HG03064 (cell line): ENCODE measurements at regions not wholly inside any gene's neighbourhood (a gene's known extent, or its start where the extent isn't known, plus 50 kb on each side); places are given as distances from the start of the nearest gene placed in this dataset.
"Not testable (repeated sequence)": the region's sequence is repeated elsewhere in the genome, so short reads cannot be mapped to it uniquely, and the experiment has no call there.

Experiments used
- ATAC-seq: cut with Tn5 transposase; IDR thresholded peaks from one replicate; pipeline ENCODE4 v1.9.1; 2021; ENCODE audit warnings: low read depth; ENCODE audit not compliant: unreplicated experiment

GRCh38 chr3:27632431-27633223 lies 89.5 kb downstream of the EOMES start:
- peak; percentile 80 for ATAC-seq

- ATAC-seq, result no peak
These were observed 91.2 kb downstream of the EOMES start for GRCh38 chr3:27630885-27631284.

GRCh38 chr3:27629366-27629765 lies 92.8 kb downstream of the EOMES start:
- ATAC-seq, result no peak

- ATAC-seq, result no peak
These were observed 93.9 kb downstream of the EOMES start for GRCh38 chr3:27628026-27628750.

- ATAC-seq, result no peak
These were observed 95.5 kb downstream of the EOMES start for GRCh38 chr3:27626596-27627118.

- ATAC-seq, result no peak
These were observed 96.3 kb downstream of the EOMES start for GRCh38 chr3:27625864-27626263.

GRCh38 chr3:27623085-27623753 lies 98.9 kb downstream of the EOMES start:
- ATAC-seq, result no peak

- ATAC-seq, result no peak
These were observed 104.6 kb downstream of the EOMES start for GRCh38 chr3:27617552-27617951.

GRCh38 chr3:27616031-27616430 lies 106.1 kb downstream of the EOMES start:
- no peak for ATAC-seq

- no peak for ATAC-seq
These were observed 106.6 kb downstream of the EOMES start for GRCh38 chr3:27615555-27615954.

- ATAC-seq, result no peak
These were observed 107.5 kb downstream of the EOMES start for GRCh38 chr3:27614592-27614991.

- ATAC-seq, result no peak
These were observed 108.2 kb downstream of the EOMES start for GRCh38 chr3:27613846-27614500.

- no peak for ATAC-seq
These were observed 111.2 kb downstream of the EOMES start for GRCh38 chr3:27610800-27611525.

GRCh38 chr3:27607370-27607769 lies 114.8 kb downstream of the EOMES start:
- ATAC-seq, result no peak

- ATAC-seq, result no peak
These were observed 115.6 kb downstream of the EOMES start for GRCh38 chr3:27606537-27606936.

GRCh38 chr3:27601311-27601710 lies 117.1 kb upstream of the SLC4A7 start:
- ATAC-seq, result not testable (repeated sequence)

GRCh38 chr3:27599741-27600140 lies 115.6 kb upstream of the SLC4A7 start:
- ATAC-seq, result not testable (repeated sequence)

GRCh38 chr3:27596921-27597320 lies 112.7 kb upstream of the SLC4A7 start:
- ATAC-seq, result peak; percentile 33

GRCh38 chr3:27596334-27596841 lies 112.2 kb upstream of the SLC4A7 start:
- ATAC-seq, result peak; percentile 66
